ENCODE measurements at regions not wholly inside any gene's neighbourhood (a gene's known extent, or its start where the extent isn't known, plus 50 kb on each side); places are given as distances from the start of the nearest gene placed in this dataset.

DNA sequence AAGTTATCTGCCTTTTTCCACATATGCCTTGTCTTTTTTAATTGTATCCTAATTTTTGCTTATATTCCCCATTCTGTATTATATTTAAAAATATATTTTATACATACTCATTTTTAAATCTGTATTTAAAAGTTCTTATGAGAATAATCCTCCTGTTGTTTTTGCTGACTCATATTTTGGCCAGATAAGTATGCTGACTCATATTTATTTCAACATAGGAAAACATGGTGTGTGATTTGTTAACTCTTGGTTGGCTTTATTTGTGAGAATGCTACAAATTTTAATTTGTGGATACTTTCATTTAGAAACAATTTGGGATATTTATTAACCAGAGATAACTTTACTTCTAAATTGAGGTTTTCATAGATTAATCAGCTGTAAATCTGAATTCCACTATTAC lies 587.7 kb downstream of the CPS1 start:
- TF ChIP-seq BHLHE40 (IDR thresholded peaks at IDR 0.05; ENCODE audit: borderline replicate concordance) (no peak), SP1 (IDR thresholded peaks at IDR 0.05) (no peak), FOXA1 (IDR thresholded peaks at IDR 0.05) (no peak)
- TF ChIP-seq, protein P1, sequence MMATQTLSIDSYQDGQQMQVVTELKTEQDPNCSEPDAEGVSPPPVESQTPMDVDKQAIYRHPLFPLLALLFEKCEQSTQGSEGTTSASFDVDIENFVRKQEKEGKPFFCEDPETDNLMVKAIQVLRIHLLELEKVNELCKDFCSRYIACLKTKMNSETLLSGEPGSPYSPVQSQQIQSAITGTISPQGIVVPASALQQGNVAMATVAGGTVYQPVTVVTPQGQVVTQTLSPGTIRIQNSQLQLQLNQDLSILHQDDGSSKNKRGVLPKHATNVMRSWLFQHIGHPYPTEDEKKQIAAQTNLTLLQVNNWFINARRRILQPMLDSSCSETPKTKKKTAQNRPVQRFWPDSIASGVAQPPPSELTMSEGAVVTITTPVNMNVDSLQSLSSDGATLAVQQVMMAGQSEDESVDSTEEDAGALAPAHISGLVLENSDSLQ (IDR thresholded peaks at IDR 0.05): no peak
